Suprapubic skin (tissue), 3 donors: ENCODE measurements at regions not wholly inside any gene's neighbourhood (a gene's known extent, or its start where the extent isn't known, plus 50 kb on each side); places are given as distances from the start of the nearest gene placed in this dataset.

Source experiments
- EP300 ChIP-seq: sonication (generic); formaldehyde crosslinking; IDR thresholded peaks from one replicate; pipeline ENCODE4 v1.6.1; 2017; ENCODE audit warnings: antibody characterized with exemption
- POLR2A ChIP-seq, 2 donors: fragments of 450-650 bp; IDR thresholded peaks; one replicate each; pipeline ENCODE4 v1.6.1; 2017; ENCODE audit warnings: antibody characterized with exemption in 2 of 2, mild to moderate bottlenecking in 2 of 2, moderate library complexity in 2 of 2
- TF ChIP-seq, protein P1 (sequence below), 2 donors: fragments of 200-600 bp in 1 of 2; fragments of 450-650 bp in 1 of 2; sonication (generic) in 1 of 2; IDR thresholded peaks; one replicate each; pipeline ENCODE4 v1.5.1; 2016 to 2019; ENCODE audit warnings: antibody characterized with exemption in 2 of 2, mild to moderate bottlenecking in 1 of 2, moderate library complexity in 1 of 2

DNA sequence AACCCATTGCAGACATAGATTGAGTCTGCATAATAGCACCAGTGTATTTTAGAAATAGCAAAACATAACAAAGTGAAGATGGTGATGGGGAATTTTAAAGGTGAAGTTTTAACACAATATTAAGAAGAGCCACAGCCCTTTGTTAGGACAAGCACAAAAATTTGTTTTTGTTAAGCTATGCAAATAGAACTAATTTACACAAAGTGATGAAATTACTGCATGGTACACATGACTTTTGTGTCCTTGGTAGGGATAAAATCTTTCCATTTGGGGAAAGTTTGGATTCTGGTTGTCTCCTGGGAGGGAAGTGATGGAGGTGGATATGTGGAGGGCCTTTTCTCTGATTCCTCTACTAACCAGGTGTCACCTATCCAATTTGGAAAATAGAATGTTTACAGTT is 50.4 kb upstream of the MTNR1B start:
- TF ChIP-seq POLR2A (IDR thresholded peaks at IDR 0.05) (no peak), EP300 (no peak)
- TF ChIP-seq, protein P1, sequence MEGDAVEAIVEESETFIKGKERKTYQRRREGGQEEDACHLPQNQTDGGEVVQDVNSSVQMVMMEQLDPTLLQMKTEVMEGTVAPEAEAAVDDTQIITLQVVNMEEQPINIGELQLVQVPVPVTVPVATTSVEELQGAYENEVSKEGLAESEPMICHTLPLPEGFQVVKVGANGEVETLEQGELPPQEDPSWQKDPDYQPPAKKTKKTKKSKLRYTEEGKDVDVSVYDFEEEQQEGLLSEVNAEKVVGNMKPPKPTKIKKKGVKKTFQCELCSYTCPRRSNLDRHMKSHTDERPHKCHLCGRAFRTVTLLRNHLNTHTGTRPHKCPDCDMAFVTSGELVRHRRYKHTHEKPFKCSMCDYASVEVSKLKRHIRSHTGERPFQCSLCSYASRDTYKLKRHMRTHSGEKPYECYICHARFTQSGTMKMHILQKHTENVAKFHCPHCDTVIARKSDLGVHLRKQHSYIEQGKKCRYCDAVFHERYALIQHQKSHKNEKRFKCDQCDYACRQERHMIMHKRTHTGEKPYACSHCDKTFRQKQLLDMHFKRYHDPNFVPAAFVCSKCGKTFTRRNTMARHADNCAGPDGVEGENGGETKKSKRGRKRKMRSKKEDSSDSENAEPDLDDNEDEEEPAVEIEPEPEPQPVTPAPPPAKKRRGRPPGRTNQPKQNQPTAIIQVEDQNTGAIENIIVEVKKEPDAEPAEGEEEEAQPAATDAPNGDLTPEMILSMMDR (IDR thresholded peaks at IDR 0.05) = no peak
